ENCODE measurements at regions not wholly inside any gene's neighbourhood (a gene's known extent, or its start where the extent isn't known, plus 50 kb on each side); places are given as distances from the start of the nearest gene placed in this dataset.

DNA sequence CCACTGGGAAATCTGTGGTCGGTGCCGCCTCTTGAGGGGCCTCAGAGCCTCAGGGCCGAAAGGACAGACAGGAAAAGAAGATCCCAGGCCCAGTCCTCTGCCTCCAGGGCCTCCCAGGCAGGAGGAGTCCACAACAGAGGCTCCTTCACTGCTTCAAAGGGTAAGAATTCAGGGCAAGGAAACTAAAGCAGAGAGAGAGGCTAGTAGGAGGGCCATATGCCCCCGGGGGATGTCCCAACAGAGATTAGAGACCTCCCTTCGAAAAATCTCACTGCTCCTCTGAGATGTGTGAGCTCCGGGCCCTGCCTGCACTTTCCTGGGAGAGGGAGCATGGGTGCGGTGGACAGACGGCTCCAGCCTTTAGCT lies 465.9 kb downstream of the NPHP4 start:
- no peaks in the 10 kb centered on the region for H3K36me3 ChIP-seq (ENCODE audit: control insufficient read depth, insufficient read depth, low read length)
- no peaks in the 10 kb centered on the region for H3K9me3 ChIP-seq (ENCODE audit: control insufficient read depth, low read length)
- no peaks in the 10 kb centered on the region for H3K27me3 ChIP-seq (ENCODE audit: control insufficient read depth, insufficient read depth, low read length, poor library complexity, severe bottlenecking)
- H3K27ac ChIP-seq (ENCODE audit: insufficient read depth, low read depth, low read length, poor library complexity, severe bottlenecking): no peak overlapping the region
- whole genome bisulfite sequencing, 2 experiments: 73 to 75% methylated on average over 8 of the region's 8 CpGs
- H3K4me3 ChIP-seq (ENCODE audit: insufficient read depth, low read depth, low read length): no peak overlapping the region
- H3K4me1 ChIP-seq (ENCODE audit: control insufficient read depth, insufficient read depth, low read length): peaks cover 6% of the 10 kb centered on the region

GRCh38 chr1:5525597-5526384 lies 466.4 kb downstream of the NPHP4 start:
- Histone ChIP-seq H3K4me3 (ENCODE audit: insufficient read depth, low read depth, low read length) (no peak overlapping the region), H3K27ac (ENCODE audit: insufficient read depth, low read depth, low read length, poor library complexity, severe bottlenecking) (no peak overlapping the region)
- WGBS, 2 experiments: 91% methylated on average over 27 of the region's 27 CpGs

DNA sequence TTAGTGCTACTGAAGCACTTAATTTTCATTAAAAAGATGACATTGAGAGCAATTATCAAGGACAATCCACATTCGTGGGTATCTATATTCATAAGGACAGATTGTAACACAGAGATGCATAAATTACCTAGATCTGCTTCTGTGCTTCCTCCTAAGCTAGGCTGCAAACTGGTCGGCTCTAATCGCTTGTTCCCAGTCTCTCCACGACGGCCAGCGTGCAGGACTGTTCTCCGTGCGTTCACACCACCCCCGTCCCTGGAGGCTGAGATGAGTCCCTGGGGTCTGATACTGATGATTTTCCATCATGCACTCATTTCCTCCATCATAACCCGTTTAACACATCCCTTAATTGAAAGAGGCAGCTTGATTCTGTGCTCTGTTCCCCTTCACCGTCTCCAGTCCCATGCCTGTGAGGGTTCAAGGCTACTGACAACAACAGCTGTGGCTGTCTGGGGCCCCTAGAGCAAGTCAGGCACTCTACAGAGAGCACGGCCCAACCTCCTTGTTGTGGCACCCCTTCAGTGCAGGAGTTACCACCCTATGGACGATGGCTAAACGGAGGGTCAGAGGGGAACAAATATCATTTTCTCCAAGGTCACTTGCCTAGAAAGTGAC lies 469.6 kb downstream of the NPHP4 start:
- Histone ChIP-seq H3K36me3 (ENCODE audit: control insufficient read depth, insufficient read depth, low read length) (no peaks in the 10 kb centered on the region), H3K27ac (ENCODE audit: insufficient read depth, low read depth, low read length, poor library complexity, severe bottlenecking) (no peak overlapping the region), H3K4me3 (ENCODE audit: insufficient read depth, low read depth, low read length) (no peak overlapping the region), H3K27me3 (ENCODE audit: control insufficient read depth, insufficient read depth, low read length, poor library complexity, severe bottlenecking) (no peaks in the 10 kb centered on the region), H3K4me1 (ENCODE audit: control insufficient read depth, insufficient read depth, low read length) (peaks cover 6% of the 10 kb centered on the region), H3K9me3 (ENCODE audit: control insufficient read depth, low read length) (no peaks in the 10 kb centered on the region)
- WGBS, 2 experiments: 89 to 91% methylated on average over 14 of the region's 14 CpGs

More at GRCh38 chr1:5525597-5526384, 466.4 kb downstream of the NPHP4 start:
- Histone ChIP-seq H3K36me3 (ENCODE audit: control insufficient read depth, insufficient read depth, low read length) (no peaks in the 10 kb centered on the region), H3K4me1 (ENCODE audit: control insufficient read depth, insufficient read depth, low read length) (peaks cover 6% of the 10 kb centered on the region), H3K27me3 (ENCODE audit: control insufficient read depth, insufficient read depth, low read length, poor library complexity, severe bottlenecking) (no peaks in the 10 kb centered on the region), H3K9me3 (ENCODE audit: control insufficient read depth, low read length) (no peaks in the 10 kb centered on the region)

DNA sequence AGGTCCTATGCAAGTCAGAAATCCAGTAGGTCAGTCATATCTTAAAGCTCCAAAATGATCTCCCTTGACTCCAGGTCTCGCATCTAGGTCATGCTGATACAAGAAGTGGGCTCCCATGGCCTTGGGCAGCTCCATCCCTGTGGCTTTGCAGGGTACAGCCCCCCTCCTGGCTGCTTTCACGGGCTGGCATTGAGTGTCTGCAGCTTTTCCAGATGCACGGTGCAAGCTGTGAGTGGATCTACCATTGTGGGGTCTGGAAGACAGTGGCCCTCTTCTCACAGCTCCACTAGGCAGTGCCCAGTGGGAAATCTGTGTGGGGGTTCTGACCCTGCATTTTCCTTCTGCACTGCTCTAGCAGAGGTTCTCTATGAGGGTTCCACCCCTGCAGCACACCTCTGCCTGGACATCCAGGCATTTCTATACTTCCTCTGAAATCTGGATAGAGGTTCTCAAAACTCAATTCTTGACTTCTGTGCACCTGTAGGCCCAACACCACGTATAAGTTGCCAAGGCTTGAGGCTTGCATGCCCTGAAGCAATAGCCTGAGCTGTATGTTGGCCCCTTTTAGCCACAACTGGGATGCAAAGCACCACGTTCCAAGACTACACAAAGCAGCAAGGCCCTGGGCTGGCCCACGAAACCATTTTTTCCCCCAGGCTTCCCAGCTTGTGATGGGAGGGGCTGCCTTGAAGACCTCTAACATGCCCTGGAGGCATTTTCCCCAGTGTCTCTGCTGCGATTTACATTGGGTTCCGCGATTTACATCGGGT lies 472.7 kb downstream of the NPHP4 start:
- 89 to 91% methylated on average over 10 of the region's 10 CpGs for WGBS, 2 experiments
- no peak overlapping the region for H3K4me3 ChIP-seq (ENCODE audit: insufficient read depth, low read depth, low read length)

DNA sequence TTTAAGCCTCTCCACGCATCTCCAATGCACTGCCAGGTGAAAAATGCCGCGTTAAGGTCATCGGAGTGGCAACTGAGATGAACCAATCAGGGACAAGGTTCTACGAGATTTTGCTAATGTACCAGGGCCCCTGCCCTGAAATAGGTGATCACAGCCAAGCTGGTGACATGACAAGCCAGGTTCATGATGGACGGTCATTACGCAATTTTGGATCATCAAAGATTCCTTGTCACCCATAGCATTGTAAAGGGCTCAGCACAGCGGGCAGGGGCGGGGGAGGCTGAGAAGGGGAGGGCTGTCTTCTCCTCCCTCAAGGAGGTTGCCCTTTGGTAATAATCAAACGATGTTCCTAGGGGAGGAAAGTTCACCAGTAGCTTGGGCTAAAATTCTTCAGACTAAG lies 475.5 kb downstream of the NPHP4 start:
- no peaks in the 10 kb centered on the region for H3K9me3 ChIP-seq (ENCODE audit: control insufficient read depth, low read length)
- no peak overlapping the region for H3K4me3 ChIP-seq (ENCODE audit: insufficient read depth, low read depth, low read length)
- H3K4me1 ChIP-seq (ENCODE audit: control insufficient read depth, insufficient read depth, low read length): no peaks in the 10 kb centered on the region
- H3K36me3 ChIP-seq (ENCODE audit: control insufficient read depth, insufficient read depth, low read length): no peaks in the 10 kb centered on the region
- 90 to 96% methylated on average over 10 of the region's 10 CpGs for WGBS, 2 experiments
- H3K27ac ChIP-seq (ENCODE audit: insufficient read depth, low read depth, low read length, poor library complexity, severe bottlenecking): no peak overlapping the region
- H3K27me3 ChIP-seq (ENCODE audit: control insufficient read depth, insufficient read depth, low read length, poor library complexity, severe bottlenecking): peaks cover 1% of the 10 kb centered on the region

More for the DNA sequence above, 472.7 kb downstream of the NPHP4 start:
- no peaks in the 10 kb centered on the region for H3K27me3 ChIP-seq (ENCODE audit: control insufficient read depth, insufficient read depth, low read length, poor library complexity, severe bottlenecking)
- no peaks in the 10 kb centered on the region for H3K36me3 ChIP-seq (ENCODE audit: control insufficient read depth, insufficient read depth, low read length)
- no peaks in the 10 kb centered on the region for H3K9me3 ChIP-seq (ENCODE audit: control insufficient read depth, low read length)
- no peaks in the 10 kb centered on the region for H3K4me1 ChIP-seq (ENCODE audit: control insufficient read depth, insufficient read depth, low read length)
- no peak overlapping the region for H3K27ac ChIP-seq (ENCODE audit: insufficient read depth, low read depth, low read length, poor library complexity, severe bottlenecking)

GRCh38 chr1:5515501-5515900 lies 476.7 kb downstream of the NPHP4 start:
- Histone ChIP-seq H3K9me3 (ENCODE audit: control insufficient read depth, low read length) (no peaks in the 10 kb centered on the region), H3K4me1 (ENCODE audit: control insufficient read depth, insufficient read depth, low read length) (no peaks in the 10 kb centered on the region), H3K27ac (ENCODE audit: insufficient read depth, low read depth, low read length, poor library complexity, severe bottlenecking) (no peak overlapping the region), H3K4me3 (ENCODE audit: insufficient read depth, low read depth, low read length) (no peak overlapping the region), H3K36me3 (ENCODE audit: control insufficient read depth, insufficient read depth, low read length) (no peaks in the 10 kb centered on the region), H3K27me3 (ENCODE audit: control insufficient read depth, insufficient read depth, low read length, poor library complexity, severe bottlenecking) (peaks cover 3% of the 10 kb centered on the region)
- 92% methylated on average over 6 of the region's 6 CpGs for WGBS, 2 experiments

DNA sequence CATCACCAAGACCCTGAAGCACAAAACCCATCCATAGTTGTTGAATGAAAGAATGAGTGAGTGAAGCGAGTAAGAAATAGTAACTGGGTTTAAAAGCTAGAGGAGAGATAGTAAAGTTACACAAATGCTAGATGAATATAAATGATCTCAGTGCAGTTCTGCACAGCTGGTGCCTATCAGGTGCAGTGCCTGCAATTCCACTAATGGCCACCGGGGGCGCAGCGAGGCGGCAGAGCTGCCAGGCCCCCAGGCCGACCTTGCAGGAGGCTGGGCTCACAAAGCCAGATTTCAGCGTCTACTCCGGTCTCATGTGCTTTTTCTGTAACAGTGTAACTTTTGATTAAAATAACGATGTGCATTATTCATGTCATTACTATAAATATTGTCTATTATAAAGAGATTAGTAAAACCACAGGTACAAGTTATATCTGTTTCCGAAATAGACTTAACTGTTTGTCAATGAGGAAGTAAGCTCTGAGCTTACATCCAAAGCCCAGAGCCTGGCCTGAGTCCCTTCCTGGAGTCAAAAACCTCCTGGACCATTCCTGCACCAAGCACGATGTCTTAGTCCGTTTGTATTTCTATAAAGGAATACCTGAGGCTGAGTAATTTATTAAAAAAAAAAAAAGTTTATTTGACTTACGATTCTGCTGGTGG lies 477.6 kb downstream of the NPHP4 start:
- Histone ChIP-seq H3K27ac (ENCODE audit: insufficient read depth, low read depth, low read length, poor library complexity, severe bottlenecking) (no peak overlapping the region), H3K4me3 (ENCODE audit: insufficient read depth, low read depth, low read length) (no peak overlapping the region), H3K4me1 (ENCODE audit: control insufficient read depth, insufficient read depth, low read length) (no peaks in the 10 kb centered on the region), H3K36me3 (ENCODE audit: control insufficient read depth, insufficient read depth, low read length) (no peaks in the 10 kb centered on the region), H3K9me3 (ENCODE audit: control insufficient read depth, low read length) (no peaks in the 10 kb centered on the region), H3K27me3 (ENCODE audit: control insufficient read depth, insufficient read depth, low read length, poor library complexity, severe bottlenecking) (peaks cover 3% of the 10 kb centered on the region)
- 37 to 43% methylated on average over 10 to 12 of the region's 13 CpGs for WGBS, 2 experiments

GRCh38 chr1:5513846-5514526 lies 478.2 kb downstream of the NPHP4 start:
- 82% methylated on average over 7 of the region's 7 CpGs for WGBS, 2 experiments
- Histone ChIP-seq H3K27me3 (ENCODE audit: control insufficient read depth, insufficient read depth, low read length, poor library complexity, severe bottlenecking) (peaks cover 3% of the 10 kb centered on the region), H3K36me3 (ENCODE audit: control insufficient read depth, insufficient read depth, low read length) (no peaks in the 10 kb centered on the region), H3K4me3 (ENCODE audit: insufficient read depth, low read depth, low read length) (no peak overlapping the region), H3K9me3 (ENCODE audit: control insufficient read depth, low read length) (no peaks in the 10 kb centered on the region), H3K27ac (ENCODE audit: insufficient read depth, low read depth, low read length, poor library complexity, severe bottlenecking) (no peak overlapping the region), H3K4me1 (ENCODE audit: control insufficient read depth, insufficient read depth, low read length) (no peaks in the 10 kb centered on the region)

GRCh38 chr1:5513179-5513578 lies 479.0 kb downstream of the NPHP4 start:
- peaks cover 3% of the 10 kb centered on the region for H3K27me3 ChIP-seq (ENCODE audit: control insufficient read depth, insufficient read depth, low read length, poor library complexity, severe bottlenecking)
- no peak overlapping the region for H3K27ac ChIP-seq (ENCODE audit: insufficient read depth, low read depth, low read length, poor library complexity, severe bottlenecking)
- no peak overlapping the region for H3K4me3 ChIP-seq (ENCODE audit: insufficient read depth, low read depth, low read length)
- H3K9me3 ChIP-seq (ENCODE audit: control insufficient read depth, low read length): no peaks in the 10 kb centered on the region
- no peaks in the 10 kb centered on the region for H3K36me3 ChIP-seq (ENCODE audit: control insufficient read depth, insufficient read depth, low read length)
- 93 to 94% methylated on average over 9 of the region's 9 CpGs for WGBS, 2 experiments
- H3K4me1 ChIP-seq (ENCODE audit: control insufficient read depth, insufficient read depth, low read length): no peaks in the 10 kb centered on the region

All from ectodermal cell (in vitro differentiated cells).